A673 (cell line): ENCODE measurements at regions not wholly inside any gene's neighbourhood (a gene's known extent, or its start where the extent isn't known, plus 50 kb on each side); places are given as distances from the start of the nearest gene placed in this dataset.

ENCODE experiments used
- BruUV-seq: library from RNA; stranded (reverse); fragments of 400-500 nt; replicated peaks from 2 replicates; lab custom pipeline; 2021; lab: Mats Ljungman, UMichigan
- CTCF ChIA-PET: fragments of 300-600 bp; sonication (Branson Sonifier 250); formaldehyde crosslinking; loops from one replicate; lab custom pipeline; 2022; ENCODE audit warnings: antibody characterized with exemption; lab: Charles Lee
- POLR2A ChIA-PET: fragments of 300-600 bp; sonication (Branson Sonifier 250); formaldehyde crosslinking; loops from one replicate; lab custom pipeline; 2022; ENCODE audit warnings: antibody characterized with exemption; ENCODE audit not compliant: low non-redundant PET; lab: Charles Lee
- DNase-seq: peaks from one replicate; pipeline ENCODE4 v3.0.0-alpha.2; 2015; ENCODE audit warnings: low spot score
- H3K27ac ChIP-seq: fragments of 200-600 bp; sonication (generic); 2 replicates; pipeline ENCODE4 v1.5.1; 2016; ENCODE audit warnings: mixed run types, low read depth, mild to moderate bottlenecking, mixed read lengths, antibody characterized with exemption, low read length; ENCODE audit not compliant: poor library complexity, severe bottlenecking
- H3K27me3 ChIP-seq: fragments of 200-600 bp; sonication (generic); replicated peaks from 2 replicates; pipeline ENCODE4 v1.6.1; 2017; ENCODE audit warnings: mixed run types, low read depth, mild to moderate bottlenecking, mixed read lengths, antibody characterized with exemption, low read length; ENCODE audit not compliant: insufficient read depth, poor library complexity
- H3K36me3 ChIP-seq: fragments of 200-600 bp; sonication (generic); 2 replicates; pipeline ENCODE4 v1.6.1; 2016; ENCODE audit warnings: mixed run types, mild to moderate bottlenecking, mixed read lengths, antibody characterized with exemption, low read length; ENCODE audit not compliant: insufficient read depth, poor library complexity, severe bottlenecking
- H3K4me1 ChIP-seq: fragments of 200-600 bp; sonication (generic); 2 replicates; pipeline ENCODE4 v1.6.1; 2017; ENCODE audit warnings: mixed run types, mild to moderate bottlenecking, mixed read lengths, antibody characterized with exemption, low read length; ENCODE audit not compliant: insufficient read depth, poor library complexity, severe bottlenecking
- H3K4me3 ChIP-seq: fragments of 200-600 bp; sonication (generic); 2 replicates; pipeline ENCODE4 v1.5.1; 2016; ENCODE audit warnings: low read depth, mixed run types, mild to moderate bottlenecking, mixed read lengths, low read length; ENCODE audit not compliant: poor library complexity, severe bottlenecking
- H3K9me3 ChIP-seq: fragments of 200-600 bp; sonication (generic); 2 replicates; pipeline ENCODE4 v1.6.1; 2016; ENCODE audit warnings: mixed run types, low read depth, mild to moderate bottlenecking, mixed read lengths, antibody characterized with exemption, low read length; ENCODE audit not compliant: poor library complexity, severe bottlenecking
- EZH2 ChIP-seq: fragments of 200-600 bp; sonication (generic); IDR thresholded peaks from 2 replicates; pipeline ENCODE4 v1.6.1; 2017; ENCODE audit warnings: borderline replicate concordance, low read depth, mild to moderate bottlenecking, mixed read lengths, antibody characterized with exemption, low read length; ENCODE audit not compliant: poor library complexity, severe bottlenecking
- intact Hi-C: fragments of 100-400 bp; cut with micrococcal nuclease; formaldehyde crosslinking; loops from one replicate; pipeline ENCODE4 v1.10.0; 2022; ENCODE audit not compliant: unreplicated experiment
- TF ChIP-seq, protein P1 (sequence below): fragments of 300-800, 200-600 bp; sonication (generic); conservative IDR thresholded peaks from 2 replicates; pipeline ENCODE4 v1.5.1; 2017; ENCODE audit warnings: low read depth, mild to moderate bottlenecking, antibody characterized with exemption, low read length, moderate library complexity, mixed read lengths

- H3K4me3 ChIP-seq: no peak overlapping the region
- intact Hi-C loops: no loop called here
- ChIA-PET CTCF (no interaction called here), POLR2A (no interaction called here)
- H3K36me3 ChIP-seq: no peaks in the 10 kb centered on the region
- no peak for DNase-seq
- no peak for TF ChIP-seq EZH2
- TF ChIP-seq, protein P1, sequence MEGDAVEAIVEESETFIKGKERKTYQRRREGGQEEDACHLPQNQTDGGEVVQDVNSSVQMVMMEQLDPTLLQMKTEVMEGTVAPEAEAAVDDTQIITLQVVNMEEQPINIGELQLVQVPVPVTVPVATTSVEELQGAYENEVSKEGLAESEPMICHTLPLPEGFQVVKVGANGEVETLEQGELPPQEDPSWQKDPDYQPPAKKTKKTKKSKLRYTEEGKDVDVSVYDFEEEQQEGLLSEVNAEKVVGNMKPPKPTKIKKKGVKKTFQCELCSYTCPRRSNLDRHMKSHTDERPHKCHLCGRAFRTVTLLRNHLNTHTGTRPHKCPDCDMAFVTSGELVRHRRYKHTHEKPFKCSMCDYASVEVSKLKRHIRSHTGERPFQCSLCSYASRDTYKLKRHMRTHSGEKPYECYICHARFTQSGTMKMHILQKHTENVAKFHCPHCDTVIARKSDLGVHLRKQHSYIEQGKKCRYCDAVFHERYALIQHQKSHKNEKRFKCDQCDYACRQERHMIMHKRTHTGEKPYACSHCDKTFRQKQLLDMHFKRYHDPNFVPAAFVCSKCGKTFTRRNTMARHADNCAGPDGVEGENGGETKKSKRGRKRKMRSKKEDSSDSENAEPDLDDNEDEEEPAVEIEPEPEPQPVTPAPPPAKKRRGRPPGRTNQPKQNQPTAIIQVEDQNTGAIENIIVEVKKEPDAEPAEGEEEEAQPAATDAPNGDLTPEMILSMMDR: no peak
- no peak overlapping the region for H3K27ac ChIP-seq
- peaks cover 17% of the 10 kb centered on the region for H3K4me1 ChIP-seq
- BruUV-seq: no TSS peak
- no peaks in the 10 kb centered on the region for H3K27me3 ChIP-seq
- H3K9me3 ChIP-seq: peaks cover 17% of the 10 kb centered on the region
These were observed 105.8 kb upstream of the TMPO start for GRCh38 chr12:98409548-98409947.

DNA sequence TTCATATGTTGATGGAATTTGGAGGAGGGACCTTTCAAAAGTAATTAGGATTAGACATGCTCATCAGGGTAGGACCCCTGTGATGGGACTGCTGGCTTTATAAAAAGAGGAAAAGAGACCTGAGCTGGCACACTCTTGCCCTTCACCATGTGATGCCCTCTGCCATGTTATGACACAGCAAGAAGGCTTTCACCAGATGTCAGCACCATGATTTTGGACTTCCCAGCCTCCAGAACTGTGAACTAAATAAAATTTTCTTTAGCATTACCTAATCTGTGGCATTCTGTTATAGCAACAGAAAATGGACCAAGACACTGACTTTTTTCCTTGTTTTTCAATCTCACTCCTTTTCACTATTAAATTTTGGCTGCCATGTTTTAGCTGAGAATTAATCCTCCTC, 105.0 kb upstream of the TMPO start:
- intact Hi-C loops: no loop called here
- no peaks in the 10 kb centered on the region for H3K27me3 ChIP-seq
- no TSS peak for BruUV-seq
- TF ChIP-seq, protein P1: no peak
- TF ChIP-seq EZH2: no peak
- no peak for DNase-seq
- POLR2A ChIA-PET: no interaction called here
- H3K27ac ChIP-seq: no peak overlapping the region
- H3K9me3 ChIP-seq: peaks cover 17% of the 10 kb centered on the region
- no peaks in the 10 kb centered on the region for H3K36me3 ChIP-seq
- H3K4me1 ChIP-seq: peaks cover 17% of the 10 kb centered on the region
- H3K4me3 ChIP-seq: no peak overlapping the region
- CTCF ChIA-PET: no interaction called here

GRCh38 chr12:98416845-98417244, 98.5 kb upstream of the TMPO start:
- DNase-seq: peak; percentile 84
- no peak overlapping the region for H3K4me3 ChIP-seq
- no peaks in the 10 kb centered on the region for H3K36me3 ChIP-seq
- ChIA-PET POLR2A (no interaction called here), CTCF (interaction anchor here (0.6 kb wide), 9 partner anchors 8 to 1386 kb away, joined by 3 to 12 read pairs (median 5); no protein-coding TSS in a partner anchor)
- no peak overlapping the region for H3K27ac ChIP-seq
- BruUV-seq: no TSS peak
- intact Hi-C loops: loop anchor here (2.0 to 5.0 kb wide), 3 partner anchors 238 to 580 kb away; no protein-coding TSS in a partner anchor
- H3K9me3 ChIP-seq: no peaks in the 10 kb centered on the region
- TF ChIP-seq EZH2: no peak
- TF ChIP-seq, protein P1: peak; percentile 61
- no peaks in the 10 kb centered on the region for H3K27me3 ChIP-seq
- H3K4me1 ChIP-seq: peaks cover 47% of the 10 kb centered on the region
